ENCODE measurements at regions not wholly inside any gene's neighbourhood (a gene's known extent, or its start where the extent isn't known, plus 50 kb on each side); places are given as distances from the start of the nearest gene placed in this dataset.

DNA sequence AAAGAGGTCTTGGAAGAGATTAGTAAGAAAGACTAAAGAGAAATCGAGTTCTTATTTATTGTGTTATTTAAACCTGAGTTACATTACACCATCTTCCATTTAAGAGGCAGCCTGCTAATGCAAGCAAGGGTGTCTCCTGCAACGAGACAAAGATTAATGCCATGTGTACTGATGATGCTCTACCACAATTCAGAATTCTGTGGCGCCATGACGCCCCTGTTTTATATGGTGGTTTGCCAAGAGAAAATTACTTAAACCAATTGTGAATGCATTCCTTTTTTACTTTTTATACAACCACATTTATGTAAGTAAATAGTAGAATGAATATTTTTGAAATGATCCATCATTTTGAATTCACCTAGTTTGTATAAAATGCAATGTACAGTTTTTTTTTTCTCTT lies 356.1 kb upstream of the ZEB2 start:
- no peak for DNase-seq (ENCODE audit: low spot score)

DNA sequence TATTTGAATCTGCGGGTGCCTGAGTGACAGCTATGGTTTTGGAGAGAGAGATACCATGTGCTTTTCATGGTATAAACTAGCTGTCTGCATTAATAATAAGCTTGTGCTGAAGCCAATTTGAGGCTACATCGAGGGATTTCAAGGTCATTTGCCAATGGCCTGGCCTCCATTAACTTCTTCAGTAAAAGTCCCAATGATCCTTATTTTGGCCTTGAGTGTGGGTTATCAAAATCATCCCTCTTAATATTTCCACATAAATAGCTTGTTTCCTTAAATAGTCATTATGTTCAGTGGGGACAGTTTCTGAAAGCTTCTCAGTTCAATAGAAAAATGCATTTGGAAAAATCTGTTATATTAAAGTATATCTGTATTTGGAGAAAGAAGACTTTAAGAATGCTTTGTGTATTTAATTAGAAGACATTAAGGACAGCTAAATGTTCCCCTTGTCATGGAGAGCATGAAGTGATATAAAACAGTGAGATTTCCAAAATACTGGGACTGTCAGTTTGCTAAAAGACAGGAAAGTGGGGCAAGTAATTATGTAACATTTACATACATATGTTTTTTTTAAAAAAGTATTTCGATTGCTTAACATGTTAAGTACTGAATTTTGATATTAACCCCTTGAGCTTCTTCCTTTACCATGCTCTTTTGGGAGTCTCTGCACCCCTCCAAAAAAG lies 355.5 kb upstream of the ZEB2 start:
- DNase-seq (ENCODE audit: low spot score): no peak

DNA sequence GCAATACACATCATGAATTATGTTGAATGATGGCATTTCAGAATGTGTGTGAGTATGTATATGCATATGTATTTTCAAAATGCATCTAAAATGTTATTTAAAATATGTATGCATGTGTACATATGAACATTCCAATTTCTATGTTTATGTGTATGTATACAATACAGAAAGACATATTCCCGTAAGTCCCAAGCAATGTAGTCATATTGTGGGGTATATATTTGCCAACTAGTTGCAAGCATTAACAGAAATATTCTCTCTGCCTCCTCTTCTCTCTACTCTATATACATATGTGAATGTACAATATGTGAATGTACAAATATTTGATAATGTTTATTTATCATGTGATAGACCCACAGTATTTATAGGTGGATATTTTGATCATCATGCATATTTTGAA lies 345.8 kb upstream of the ZEB2 start:
- DNase-seq (ENCODE audit: low spot score): no peak

DNA sequence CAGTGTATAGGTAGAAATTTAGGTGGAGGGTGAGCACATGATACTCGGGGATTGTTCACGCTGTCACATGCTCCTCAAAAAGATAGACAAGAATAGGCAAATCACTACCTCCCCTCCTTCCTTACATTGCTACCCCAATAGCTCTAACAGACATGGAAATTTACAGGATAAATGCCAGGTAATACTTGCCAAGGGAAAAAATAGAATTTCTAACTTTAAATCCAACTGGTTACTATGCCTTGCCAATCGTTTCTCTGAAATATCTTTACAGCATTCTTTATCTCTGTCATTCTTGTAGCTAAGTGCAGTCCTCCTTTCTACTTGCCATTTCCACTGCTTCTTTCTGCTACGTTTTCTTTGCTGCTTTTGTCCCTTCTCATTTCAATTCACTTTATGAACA lies 339.8 kb upstream of the ZEB2 start:
- DNase-seq (ENCODE audit: low spot score): no peak

DNA sequence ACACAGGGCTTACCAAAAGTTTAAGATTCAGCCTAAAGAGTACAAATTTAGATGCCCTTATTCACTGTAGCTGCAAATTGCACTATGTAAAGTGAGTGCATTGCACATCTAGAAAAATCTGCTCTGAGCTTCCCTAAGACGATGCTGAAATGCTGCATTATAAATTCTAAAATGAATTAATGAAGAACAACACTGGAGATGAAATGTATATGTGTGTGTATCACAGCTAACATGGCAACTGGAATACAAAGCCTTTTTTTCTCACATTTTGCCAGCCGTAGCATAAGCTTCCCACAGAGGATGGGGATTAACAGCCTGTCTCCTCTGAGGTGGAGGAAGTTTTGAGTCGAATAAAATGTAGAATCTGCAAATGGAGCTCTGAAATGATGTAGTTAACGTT lies 338.3 kb upstream of the ZEB2 start:
- DNase-seq (ENCODE audit: low spot score): no peak

DNA sequence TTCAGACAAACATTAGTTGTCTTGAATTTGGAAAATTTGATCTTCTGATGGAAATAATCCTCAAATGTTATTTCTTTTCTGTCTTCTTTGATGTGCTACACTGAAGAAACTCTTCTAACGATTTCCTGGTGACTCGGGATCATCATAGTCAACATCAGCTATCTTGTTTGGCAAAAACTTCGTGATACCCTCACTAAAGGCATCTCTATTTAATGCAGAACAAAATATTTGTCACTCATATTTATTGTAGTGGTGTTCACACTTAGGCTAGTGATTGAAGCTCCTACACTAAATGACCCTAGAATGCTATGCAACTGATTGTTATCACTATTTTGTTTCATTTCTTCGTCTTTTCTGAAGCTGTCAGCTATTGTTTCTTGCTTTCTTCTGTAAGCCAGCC lies 334.7 kb upstream of the ZEB2 start:
- no peak for DNase-seq (ENCODE audit: low spot score)

DNA sequence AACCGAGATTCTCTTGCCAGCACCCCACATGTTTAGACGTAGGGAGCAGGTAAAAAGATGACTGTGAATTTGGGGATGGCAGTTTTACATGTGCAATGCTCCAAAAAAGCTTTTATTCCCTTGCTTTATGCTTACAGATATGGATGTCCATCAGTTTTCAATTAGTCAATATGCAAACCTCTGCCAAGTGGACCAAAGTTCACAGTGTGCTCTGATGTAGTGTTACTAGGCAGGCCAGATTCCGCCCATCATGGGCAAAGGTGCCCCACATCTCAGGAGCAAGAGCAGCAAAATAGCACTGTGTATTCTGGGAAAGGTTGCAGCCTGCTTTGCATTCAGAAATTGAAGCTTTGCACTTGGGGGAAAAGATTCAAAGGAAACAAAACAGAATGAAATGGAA lies 329.7 kb upstream of the ZEB2 start:
- no peak for DNase-seq (ENCODE audit: low spot score)

DNA sequence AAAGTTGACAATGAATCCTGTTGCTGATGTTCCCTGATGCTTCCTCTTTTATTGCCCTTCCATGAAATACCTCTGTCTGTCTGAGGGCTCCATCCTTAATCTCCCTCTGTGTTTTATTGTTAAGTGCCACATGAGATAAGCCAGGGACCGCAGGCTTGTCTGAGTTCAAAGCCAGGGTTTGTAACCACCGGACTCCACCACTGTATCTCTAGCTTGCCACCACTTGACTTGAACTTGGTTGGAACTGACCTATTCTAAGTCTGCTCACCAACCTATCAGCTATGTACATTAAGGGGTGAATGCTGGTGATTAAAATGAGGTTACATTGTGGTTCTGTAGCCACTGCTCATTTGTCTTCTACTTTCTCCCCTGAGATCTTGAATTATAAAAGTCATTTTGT lies 328.5 kb upstream of the ZEB2 start:
- no peak for DNase-seq (ENCODE audit: low spot score)

DNA sequence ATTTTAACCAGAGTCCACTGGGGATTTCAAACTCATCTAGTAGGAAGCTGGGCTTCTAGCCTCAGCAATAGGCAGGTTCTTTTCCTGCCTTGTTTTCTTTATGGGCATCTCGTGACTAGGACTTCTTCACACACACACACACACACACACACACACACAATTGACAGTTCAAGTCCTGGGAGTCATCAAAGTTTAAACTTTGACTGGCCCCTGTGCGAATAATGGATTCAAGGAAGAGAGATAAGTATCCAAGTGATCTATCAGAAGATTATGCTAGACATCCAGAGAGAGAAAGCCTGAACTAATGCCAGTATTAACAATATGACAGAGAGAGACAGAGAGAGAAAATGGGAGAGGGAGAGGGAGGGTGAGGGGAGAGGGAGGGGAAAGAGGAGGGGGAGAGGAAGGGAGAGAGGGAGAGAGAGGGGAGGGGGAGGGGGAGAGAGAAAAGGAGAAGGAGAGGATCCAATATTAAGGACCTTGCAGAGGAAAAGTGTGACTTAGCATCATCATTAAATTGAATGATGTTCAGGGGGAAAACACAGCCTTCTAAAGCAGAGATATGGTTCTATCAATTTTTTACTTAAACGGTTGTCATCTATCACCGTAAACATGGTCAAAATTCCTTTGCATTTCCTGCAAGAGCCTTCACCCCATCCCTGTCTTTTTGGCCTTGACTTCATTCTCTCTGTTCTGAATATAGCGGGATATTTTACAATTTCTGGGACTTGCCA lies 327.6 kb upstream of the ZEB2 start:
- DNase-seq (ENCODE audit: low spot score): no peak

DNA sequence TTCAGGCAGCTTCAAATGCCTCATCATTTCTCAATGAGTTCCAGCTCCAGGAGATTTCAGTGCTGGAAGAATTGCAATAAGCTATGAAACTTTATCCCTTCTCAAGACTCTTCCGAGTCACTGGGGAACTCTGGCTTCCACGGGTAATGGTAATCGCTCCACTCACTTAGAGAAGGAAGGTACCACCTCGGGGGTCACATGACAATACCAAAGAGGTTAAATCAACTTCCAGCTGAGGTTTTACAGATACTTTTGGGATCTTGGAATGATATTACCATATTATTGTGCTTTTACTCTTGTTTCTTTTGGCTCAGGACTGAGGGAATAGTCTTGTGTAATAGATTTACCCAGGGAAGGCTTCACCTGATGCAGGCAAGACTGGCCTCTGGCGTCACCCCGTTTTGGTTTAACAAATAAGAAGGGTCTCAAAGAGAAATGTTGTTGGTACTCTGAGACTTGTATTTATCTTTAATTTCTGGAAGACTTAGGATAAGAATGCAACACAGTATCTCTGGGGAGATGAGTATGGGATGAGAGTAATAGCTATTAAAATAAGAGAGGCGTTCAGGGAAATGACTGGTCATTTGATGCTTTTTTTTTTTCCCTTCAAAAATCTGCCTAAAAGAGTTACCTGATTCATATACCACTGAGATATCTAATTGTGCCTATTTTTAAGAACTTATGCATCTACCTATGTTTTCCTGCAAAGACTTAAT lies 316.9 kb upstream of the ZEB2 start:
- no peak for DNase-seq (ENCODE audit: low spot score)

DNA sequence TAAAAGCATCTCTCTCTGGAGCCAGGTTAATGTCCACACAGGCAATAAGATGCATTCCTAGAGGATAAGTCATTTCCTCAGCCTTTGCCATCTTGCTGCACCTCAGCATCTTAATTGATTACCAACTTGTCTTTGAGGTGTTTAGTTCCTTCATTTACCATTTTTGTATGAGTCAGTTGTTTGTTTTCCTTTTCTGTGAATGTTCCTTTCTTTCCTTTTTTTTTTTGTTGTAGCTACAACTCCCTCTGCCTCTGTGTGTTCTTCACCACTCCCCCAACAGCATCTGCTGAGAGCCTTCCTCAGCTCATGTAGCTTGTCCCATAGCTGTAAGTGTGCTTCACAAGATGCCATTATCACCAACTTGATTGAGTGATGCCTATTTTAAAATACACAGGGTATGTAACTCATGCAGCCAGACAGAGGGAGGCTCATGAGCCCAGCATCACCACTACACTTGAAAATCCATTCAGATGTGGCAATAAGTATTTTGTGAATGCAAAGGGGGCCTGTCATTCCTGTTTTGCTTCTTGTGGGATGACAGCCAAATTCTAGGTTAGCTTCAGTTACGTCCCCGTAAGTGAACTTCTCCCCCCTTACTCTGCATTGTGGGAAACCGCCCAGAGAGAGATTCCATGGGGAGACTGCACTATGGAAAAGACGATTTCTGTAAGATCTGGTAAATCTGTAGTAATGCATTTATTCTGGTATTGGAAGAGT lies 315.9 kb upstream of the ZEB2 start:
- no peak for DNase-seq (ENCODE audit: low spot score)

DNA sequence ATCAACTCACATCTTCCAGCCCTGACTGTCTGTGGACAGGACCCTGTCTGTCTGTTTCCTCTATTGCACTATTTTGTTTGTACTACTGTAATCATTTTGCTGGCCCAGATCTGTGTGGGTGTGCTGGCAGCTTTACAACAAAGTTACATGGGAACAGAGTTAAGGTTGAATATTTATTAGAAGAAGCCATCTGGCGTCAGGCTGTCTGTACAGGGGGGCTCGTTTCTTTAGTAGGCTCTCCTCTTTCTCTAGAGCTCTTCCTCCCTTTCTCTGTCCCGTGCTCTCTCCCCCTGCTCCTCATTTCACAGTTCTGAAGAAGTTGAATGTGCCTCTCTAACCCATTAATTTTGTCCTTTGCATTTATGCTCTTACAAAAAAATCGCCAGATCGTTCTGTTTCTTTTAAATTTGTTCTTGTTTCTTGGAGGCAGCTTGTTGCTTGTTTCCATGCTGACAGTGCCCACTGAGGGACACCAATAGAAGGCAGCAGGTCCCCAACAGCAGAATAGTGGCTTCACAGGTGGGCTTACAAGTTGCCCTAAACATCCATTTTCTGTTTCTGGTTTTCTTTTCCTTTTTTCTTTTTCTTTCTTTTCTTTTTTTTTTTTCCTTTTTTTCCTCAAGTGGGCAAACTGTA lies 315.2 kb upstream of the ZEB2 start:
- DNase-seq (ENCODE audit: low spot score): no peak

DNA sequence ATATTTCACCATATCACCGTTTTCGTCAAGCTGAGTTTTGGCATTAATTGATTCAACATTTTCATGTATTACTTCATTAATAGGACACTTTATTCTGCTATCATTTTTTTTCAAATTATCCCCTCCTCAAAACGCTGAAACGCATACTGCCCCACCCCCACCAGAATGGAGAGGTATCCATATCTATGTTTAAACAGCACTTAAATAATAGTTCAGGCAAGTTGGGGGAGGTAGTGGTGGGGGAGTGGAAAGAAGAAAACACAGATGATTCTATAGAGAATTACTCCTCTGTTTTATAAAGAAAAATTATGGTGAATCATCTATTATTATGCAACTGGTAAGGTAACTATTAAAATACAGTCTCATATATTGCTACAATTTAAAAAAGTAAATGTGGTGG lies 314.4 kb upstream of the ZEB2 start:
- DNase-seq (ENCODE audit: low spot score): no peak

DNA sequence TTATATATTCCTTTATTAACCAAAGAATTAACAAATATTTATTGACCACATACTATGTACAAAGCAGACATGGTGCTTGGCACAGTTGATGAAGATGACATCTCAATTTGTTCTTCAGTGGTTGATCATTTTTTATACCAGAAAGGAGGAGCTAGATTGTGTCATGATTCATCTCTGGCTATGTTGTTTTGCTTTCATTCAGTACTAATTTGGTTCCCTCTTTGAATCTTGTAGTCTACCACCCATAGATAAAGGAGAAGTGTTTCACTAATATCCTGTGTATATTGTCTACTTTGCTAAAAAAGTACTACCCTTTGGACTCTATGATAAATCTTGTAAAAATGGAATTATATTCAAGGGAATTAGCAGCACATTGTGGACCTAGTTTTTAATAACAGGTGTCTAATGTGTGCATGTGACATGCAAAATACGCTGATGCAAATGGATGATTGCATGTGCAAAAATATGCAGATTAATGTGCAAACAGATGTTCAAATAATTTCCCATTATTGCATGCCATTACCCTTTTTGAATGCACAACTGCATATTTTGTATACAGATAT lies 313.2 kb upstream of the ZEB2 start:
- no peak for DNase-seq (ENCODE audit: low spot score)

DNA sequence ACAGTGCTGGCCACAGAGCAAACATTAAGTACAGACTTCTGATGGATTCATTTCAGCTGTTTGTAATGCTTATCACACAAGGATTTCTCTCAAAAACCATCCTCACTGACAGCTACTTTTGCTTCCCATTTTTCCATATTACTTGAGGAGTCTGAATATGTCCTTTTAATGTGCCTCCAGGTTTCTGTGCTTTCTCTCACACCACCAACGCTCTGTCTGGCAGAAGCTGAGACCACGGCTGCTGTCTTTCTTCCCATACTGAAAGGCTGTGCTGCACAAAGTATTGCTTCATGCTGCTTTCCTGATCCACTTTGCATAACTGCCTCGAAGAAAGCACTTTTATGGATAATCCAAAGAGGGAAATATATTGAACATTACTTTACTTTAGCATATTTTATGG lies 312.1 kb upstream of the ZEB2 start:
- no peak for DNase-seq (ENCODE audit: low spot score)

DNA sequence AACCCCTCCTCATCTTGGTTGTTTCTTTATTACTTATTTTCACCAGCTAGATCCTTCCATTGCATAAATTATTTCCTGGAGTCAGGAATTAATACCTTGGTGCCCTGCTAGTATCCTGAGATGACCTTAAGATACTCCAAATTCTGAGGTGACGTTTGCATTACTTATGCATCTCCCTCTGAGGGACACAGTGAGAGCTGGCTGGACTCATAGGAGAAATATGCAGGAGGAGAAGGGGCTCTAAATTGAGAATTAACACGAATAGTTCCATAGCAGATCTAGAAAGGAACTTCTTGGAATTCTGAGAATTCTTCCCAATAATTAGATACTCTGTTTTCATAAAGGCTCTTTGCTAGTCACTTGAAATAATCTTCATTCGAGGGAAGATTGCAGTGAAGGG lies 310.6 kb upstream of the ZEB2 start:
- no peak for DNase-seq (ENCODE audit: low spot score)

DNA sequence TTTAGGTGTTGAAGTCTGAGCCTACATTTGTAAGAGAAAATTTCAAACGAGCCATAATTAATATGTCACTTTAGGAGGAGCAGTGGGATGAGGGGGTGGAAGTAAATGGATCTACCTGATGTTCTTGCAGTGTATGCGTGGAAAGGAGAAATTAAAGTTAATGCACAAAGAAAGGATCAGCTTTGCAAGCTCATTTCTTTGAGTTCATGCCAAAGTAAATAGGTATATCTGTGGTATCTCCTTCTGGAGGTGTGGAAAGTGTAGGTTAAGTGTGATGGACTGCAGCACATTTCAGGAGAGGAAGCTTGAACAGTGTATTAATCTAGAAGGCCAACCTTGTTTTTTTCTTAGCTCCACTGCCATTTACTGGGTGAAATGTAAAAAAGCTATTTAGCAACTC lies 307.5 kb upstream of the ZEB2 start:
- no peak for DNase-seq (ENCODE audit: low spot score)

DNA sequence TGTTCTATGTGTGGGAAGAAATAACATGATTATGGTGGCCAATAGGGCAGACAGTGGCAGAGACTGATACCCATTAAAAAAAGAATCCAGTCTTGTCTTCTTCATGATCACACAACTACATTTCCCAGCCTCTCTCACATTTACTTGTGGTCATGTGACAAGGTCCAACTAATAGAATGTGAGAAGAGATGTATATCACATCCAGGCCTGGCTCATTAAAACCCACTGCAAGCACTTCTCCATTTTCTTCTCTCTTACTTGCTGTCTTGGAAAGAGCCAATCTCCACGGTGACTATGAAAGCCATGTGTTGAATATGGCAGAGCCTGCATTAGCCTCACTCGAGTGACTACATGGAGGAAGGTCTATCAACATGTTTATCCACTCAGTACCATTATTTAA lies 306.2 kb upstream of the ZEB2 start:
- no peak for DNase-seq (ENCODE audit: low spot score)

DNA sequence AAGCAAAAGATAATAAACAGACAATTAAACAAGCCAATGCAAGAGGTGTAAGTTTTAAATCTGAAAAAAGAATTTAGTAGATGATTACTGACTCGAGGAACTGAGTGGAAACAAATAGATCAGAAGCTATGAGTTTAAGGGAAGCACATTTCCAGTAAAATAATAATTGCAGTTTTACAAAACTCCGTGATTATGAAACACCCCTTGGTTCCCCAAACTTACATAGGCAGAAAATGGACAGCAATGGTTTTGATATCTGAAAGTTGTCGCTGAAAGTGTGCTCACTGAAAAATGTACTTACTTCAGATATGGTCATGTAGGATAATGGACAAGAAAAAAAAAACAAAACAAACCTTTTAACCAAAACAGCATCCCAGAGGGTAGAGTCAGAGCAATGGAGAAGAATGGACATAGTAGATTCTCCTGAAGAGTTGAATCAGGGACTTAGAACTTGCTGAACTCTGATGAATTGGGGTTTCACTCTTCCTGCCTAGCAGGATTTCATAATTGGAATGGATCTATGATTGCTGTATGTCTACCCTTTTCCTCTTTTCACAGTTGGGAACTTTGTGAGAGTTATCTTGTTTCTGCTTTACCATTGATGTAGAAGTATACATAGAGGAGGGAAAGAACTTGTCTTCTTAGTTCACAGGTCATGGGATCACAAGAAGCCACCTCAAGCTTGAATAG lies 305.6 kb upstream of the ZEB2 start:
- no peak for DNase-seq (ENCODE audit: low spot score)

DNA sequence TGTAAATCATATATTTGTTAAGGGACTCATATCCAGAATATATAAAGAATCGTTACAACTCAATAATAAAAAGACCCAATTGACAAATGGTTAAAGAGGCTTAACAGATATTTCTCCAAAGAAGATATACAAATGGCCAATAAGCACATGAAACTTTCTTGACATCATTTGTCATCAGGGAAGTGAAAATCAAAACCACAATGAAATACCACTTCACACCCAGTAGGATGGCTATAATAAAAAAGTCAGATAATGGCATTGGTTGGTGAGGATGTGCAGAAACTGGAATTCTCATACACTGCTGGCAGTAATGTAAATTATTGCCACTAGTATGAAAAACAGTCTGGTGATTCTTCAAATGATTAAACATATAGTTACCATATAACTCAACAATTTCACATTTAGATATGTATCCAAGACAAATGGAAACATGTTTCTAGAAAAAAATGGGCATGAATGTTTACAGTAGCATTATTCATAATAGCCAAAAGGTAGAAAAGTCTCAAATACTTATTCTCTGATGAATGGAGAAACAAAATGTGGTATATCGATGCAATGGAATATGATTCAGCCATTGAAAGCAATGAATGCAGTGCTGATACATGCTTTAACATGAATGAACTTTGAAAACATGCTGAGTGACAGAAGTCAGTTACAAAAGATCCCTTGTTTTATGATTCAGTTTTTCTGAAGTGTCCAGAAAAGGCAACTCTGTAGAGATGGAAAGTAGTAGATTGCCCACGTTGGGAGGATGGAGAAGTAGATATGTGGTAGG lies 304.6 kb upstream of the ZEB2 start:
- DNase-seq (ENCODE audit: low spot score): no peak

DNA sequence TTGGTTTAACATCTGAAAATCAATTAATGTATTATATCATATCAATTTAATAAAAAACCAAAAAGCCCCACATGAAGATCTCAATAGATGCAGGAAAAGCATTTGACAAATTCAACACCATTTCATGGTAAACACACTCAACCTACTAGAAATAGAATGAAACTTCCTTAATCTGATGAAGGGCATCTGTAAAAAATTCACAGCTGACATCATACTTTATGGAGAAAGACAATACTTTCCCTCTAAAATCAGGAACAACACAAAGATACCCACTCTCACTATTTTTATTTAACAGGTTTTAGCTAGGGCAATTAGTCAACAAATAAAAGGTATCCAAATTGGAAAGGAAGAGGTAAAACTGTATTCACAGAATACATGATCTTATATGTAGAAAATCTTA lies 303.0 kb upstream of the ZEB2 start:
- DNase-seq (ENCODE audit: low spot score): no peak

Measured in SW480 (cell line).